ENCODE measurements at regions not wholly inside any gene's neighbourhood (a gene's known extent, or its start where the extent isn't known, plus 50 kb on each side); places are given as distances from the start of the nearest gene placed in this dataset.

- no peaks in the 10 kb centered on the region for H3K79me1 ChIP-seq (ENCODE audit: low read depth in 1 of 2, low read length in 2 of 2)
- H2AK5ac ChIP-seq (ENCODE audit: low read depth, low read length) = no peak overlapping the region
- dilution Hi-C loops (cut with HindIII; ENCODE audit: low sequenced_read_pairs, unreplicated experiment) (no loop called here), intact Hi-C loops (cut with micrococcal nuclease) (no loop called here), in situ Hi-C loops (cut with MboI; ENCODE audit: low sequenced_read_pairs) (no loop called here)
- H3K4me3 ChIP-seq (ENCODE audit: insufficient read depth, low read depth, low read length) = no peak overlapping the region
- no CpG with 5 or more reads among the region's 6 CpGs for WGBS, 2 experiments (ENCODE audit: extremely low coverage in 2 of 2, insufficient read length in 1 of 2)
- no peaks in the 10 kb centered on the region for H3K36me3 ChIP-seq (ENCODE audit: control insufficient read depth, insufficient read depth, low read length)
- no peak overlapping the region for H3K27ac ChIP-seq (ENCODE audit: insufficient read depth, low read length)
- no peak overlapping the region for H4K8ac ChIP-seq (ENCODE audit: low read depth in 2 of 2, low read length in 2 of 2)
- ATAC-seq (ENCODE audit: low read depth) = no peak
- no peak overlapping the region for H2AFZ ChIP-seq (replicated peaks; ENCODE audit: low read length, poor library complexity)
- H2BK120ac ChIP-seq (ENCODE audit: low read depth, low read length) = no peak overlapping the region
- no peak overlapping the region for H3K14ac ChIP-seq (replicated peaks; ENCODE audit: low read depth, low read length)
- no peak overlapping the region for H2BK5ac ChIP-seq (ENCODE audit: low read depth, low read length, poor library complexity, severe bottlenecking)
- no peaks in the 10 kb centered on the region for H3K9me1 ChIP-seq (ENCODE audit: insufficient read depth, low read length)
- POLR2A ChIA-PET (ENCODE audit: unreplicated experiment) = no interaction called here
- no peaks in the 10 kb centered on the region for H4K20me1 ChIP-seq (ENCODE audit: insufficient read depth, low read length)
- no TSS peak for BruUV-seq (replicated peaks)
- no peak overlapping the region for H3K4me2 ChIP-seq (ENCODE audit: low read depth, low read length)
- no peak overlapping the region for H2BK20ac ChIP-seq (ENCODE audit: low read depth, low read length)
- H3K18ac ChIP-seq (ENCODE audit: low read depth, low read length) = no peak overlapping the region
- no peak overlapping the region for H3K4ac ChIP-seq (ENCODE audit: low read depth, low read length)
- H4K91ac ChIP-seq (ENCODE audit: insufficient read depth, low read depth, low read length) = no peak overlapping the region
- no peak overlapping the region for H2AK9ac ChIP-seq (replicated peaks; ENCODE audit: low read depth, low read length, poor library complexity)
- H3K56ac ChIP-seq (ENCODE audit: extremely low read depth, insufficient read depth, low read length) = no peak overlapping the region
- no peaks in the 10 kb centered on the region for H3K4me1 ChIP-seq (ENCODE audit: control insufficient read depth, insufficient read depth, low read length)
- no peak overlapping the region for H4K5ac ChIP-seq (ENCODE audit: low read depth, low read length)
- H3K23ac ChIP-seq (ENCODE audit: low read depth, low read length) = no peak overlapping the region
- no peaks in the 10 kb centered on the region for H3K9me3 ChIP-seq (ENCODE audit: control insufficient read depth, insufficient read depth, low read length)
- H3K27me3 ChIP-seq (ENCODE audit: control insufficient read depth, insufficient read depth, low read length) = no peaks in the 10 kb centered on the region; the same call in 1 of the 2 replicates
- TF ChIP-seq MXI1 (IDR thresholded peaks at IDR 0.05; ENCODE audit: borderline replicate concordance, low read depth, low read length) (no peak), MAFK (IDR thresholded peaks at IDR 0.05; ENCODE audit: low read depth, low read length) (no peak)
- CTCF ChIA-PET = no interaction called here
- H2BK15ac ChIP-seq (ENCODE audit: low read depth, low read length) = no peak overlapping the region
- DNase-seq = no peak
- H3K9ac ChIP-seq (ENCODE audit: low read depth, low read length) = no peak overlapping the region
These were observed 90.4 kb upstream of the CDH11 start for GRCh38 chr16:65212240-65212639.
